ENCODE measurements at regions not wholly inside any gene's neighbourhood (a gene's known extent, or its start where the extent isn't known, plus 50 kb on each side); places are given as distances from the start of the nearest gene placed in this dataset.

DNA sequence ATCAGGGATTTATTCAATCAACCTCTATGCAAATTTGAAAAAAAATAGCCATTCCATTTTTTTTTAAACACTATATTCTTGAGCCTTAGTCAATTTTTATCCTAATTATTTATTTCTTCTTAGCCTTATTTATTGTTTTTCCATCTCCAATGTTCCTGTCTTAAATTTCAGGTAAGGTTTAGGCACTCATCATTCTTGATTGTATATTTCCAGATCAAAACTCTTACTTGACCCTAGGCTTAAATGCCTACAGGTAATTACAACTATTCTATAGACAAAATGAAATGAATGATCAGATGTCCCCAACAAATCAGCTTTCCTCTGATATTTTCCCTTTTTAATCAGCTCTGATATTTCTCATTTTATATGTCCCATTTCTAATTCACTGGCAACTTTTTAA lies 402.6 kb upstream of the EPHA7 start:
- no peaks in the 10 kb centered on the region for H3K36me3 ChIP-seq
- H3K27ac ChIP-seq, result no peak overlapping the region
- DNase-seq, result no peak
- no peaks in the 10 kb centered on the region for H3K9me3 ChIP-seq
- intact Hi-C loops (cut with DNase I), result no loop called here
- no peaks in the 10 kb centered on the region for H3K4me1 ChIP-seq
- no peak overlapping the region for H3K4me3 ChIP-seq (replicated peaks in 1 of 3)
- TF ChIP-seq, protein P1, sequence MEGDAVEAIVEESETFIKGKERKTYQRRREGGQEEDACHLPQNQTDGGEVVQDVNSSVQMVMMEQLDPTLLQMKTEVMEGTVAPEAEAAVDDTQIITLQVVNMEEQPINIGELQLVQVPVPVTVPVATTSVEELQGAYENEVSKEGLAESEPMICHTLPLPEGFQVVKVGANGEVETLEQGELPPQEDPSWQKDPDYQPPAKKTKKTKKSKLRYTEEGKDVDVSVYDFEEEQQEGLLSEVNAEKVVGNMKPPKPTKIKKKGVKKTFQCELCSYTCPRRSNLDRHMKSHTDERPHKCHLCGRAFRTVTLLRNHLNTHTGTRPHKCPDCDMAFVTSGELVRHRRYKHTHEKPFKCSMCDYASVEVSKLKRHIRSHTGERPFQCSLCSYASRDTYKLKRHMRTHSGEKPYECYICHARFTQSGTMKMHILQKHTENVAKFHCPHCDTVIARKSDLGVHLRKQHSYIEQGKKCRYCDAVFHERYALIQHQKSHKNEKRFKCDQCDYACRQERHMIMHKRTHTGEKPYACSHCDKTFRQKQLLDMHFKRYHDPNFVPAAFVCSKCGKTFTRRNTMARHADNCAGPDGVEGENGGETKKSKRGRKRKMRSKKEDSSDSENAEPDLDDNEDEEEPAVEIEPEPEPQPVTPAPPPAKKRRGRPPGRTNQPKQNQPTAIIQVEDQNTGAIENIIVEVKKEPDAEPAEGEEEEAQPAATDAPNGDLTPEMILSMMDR (IDR thresholded peaks at IDR 0.05), result no peak
- TF ChIP-seq POLR2A (IDR thresholded peaks at IDR 0.05), result no peak
- H3K27me3 ChIP-seq, result no peaks in the 10 kb centered on the region

DNA sequence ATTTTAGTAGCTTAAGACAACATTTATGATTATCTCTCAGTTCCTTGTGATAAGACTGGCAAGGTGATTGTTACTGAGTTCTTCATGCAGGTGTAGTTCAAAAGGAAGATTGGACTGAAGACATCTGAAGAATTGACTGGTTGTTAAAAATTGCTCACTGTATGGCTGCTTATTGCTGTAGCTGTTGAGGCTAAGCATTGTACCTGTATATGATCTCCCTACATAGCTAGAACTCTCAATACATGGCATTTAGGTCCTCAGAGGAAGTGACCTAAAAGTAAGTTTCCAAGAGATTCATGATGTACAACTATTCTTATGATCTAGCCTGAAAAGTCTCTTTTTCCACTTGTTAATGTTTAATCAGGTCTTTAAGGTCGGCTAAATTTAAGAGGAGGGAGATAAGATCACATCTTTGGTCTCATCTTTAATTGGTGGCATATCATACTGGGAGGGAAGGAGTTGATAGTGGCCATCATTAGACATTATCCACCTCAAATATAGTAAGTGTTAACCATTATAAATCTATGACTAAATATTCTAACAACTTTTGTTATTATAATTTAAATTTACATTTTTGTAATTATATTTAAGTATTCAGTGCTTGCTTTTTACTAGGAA lies 401.2 kb upstream of the EPHA7 start:
- WGBS, 2 donors, result 69 to 76% methylated on average over 1 of the region's 1 CpG

DNA sequence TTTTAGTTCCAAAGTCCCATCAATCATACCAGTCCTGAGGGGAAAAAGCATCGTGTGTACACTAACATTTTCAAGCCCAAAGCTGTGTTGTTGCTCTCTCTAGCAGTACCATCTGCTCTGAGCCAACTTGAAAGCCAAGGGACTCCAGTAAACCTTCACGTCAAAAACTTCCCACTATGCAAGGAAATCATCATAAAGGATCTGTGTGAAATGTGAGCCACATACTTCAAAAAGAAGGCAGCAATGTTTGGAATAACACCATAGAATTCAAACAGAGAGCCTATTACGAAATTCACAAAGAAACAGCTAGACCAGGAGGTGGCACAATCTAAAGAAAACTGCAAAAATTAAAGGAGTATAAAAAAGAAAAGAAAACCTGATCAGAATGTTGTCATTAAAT lies 399.8 kb upstream of the EPHA7 start:
- H3K27ac ChIP-seq, result no peak overlapping the region
- no peak overlapping the region for H3K4me3 ChIP-seq (replicated peaks in 1 of 3)
- H3K9me3 ChIP-seq, result no peaks in the 10 kb centered on the region
- TF ChIP-seq POLR2A (IDR thresholded peaks at IDR 0.05), result no peak
- TF ChIP-seq, protein P1 (IDR thresholded peaks at IDR 0.05), result no peak
- H3K36me3 ChIP-seq, result no peaks in the 10 kb centered on the region
- H3K4me1 ChIP-seq, result no peaks in the 10 kb centered on the region
- no peak for DNase-seq
- 10 to 23% methylated on average over 3 of the region's 3 CpGs for WGBS, 2 donors
- intact Hi-C loops (cut with DNase I), result no loop called here
- H3K27me3 ChIP-seq, result no peaks in the 10 kb centered on the region

More for the DNA sequence above, 401.2 kb upstream of the EPHA7 start:
- Histone ChIP-seq H3K4me3 (replicated peaks in 1 of 3) (no peak overlapping the region), H3K9me3 (no peaks in the 10 kb centered on the region), H3K4me1 (no peaks in the 10 kb centered on the region), H3K27me3 (no peaks in the 10 kb centered on the region), H3K36me3 (no peaks in the 10 kb centered on the region), H3K27ac (no peak overlapping the region)
- intact Hi-C loops (cut with DNase I), result no loop called here
- TF ChIP-seq, protein P1 (IDR thresholded peaks at IDR 0.05), result no peak
- no peak for TF ChIP-seq POLR2A (IDR thresholded peaks at IDR 0.05)
- DNase-seq, result no peak

DNA sequence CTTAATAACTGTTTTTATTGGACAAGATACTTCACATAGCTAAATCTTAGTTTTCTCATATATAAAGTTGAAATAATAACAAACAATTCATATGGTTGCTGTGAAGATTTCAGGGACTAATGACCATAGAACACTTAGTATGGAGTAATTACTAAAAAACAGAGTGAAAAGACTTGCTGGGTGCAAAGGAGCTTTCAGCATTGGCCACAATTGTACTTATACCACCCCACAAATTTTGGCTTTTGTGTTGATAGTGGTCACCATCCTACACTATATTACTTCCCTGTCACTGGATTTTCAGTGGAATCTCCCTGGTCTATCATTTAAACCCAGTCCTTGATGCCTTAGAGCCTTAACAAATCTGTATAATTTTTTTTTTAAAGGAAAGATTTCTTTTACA lies 398.6 kb upstream of the EPHA7 start:
- intact Hi-C loops (cut with DNase I), result no loop called here

More for the DNA sequence above, 398.6 kb upstream of the EPHA7 start:
- H3K36me3 ChIP-seq, result no peaks in the 10 kb centered on the region
- TF ChIP-seq, protein P1 (IDR thresholded peaks at IDR 0.05), result no peak
- no peak for TF ChIP-seq POLR2A (IDR thresholded peaks at IDR 0.05)
- H3K27ac ChIP-seq, result no peak overlapping the region
- H3K4me1 ChIP-seq, result no peaks in the 10 kb centered on the region
- no peak overlapping the region for H3K4me3 ChIP-seq (replicated peaks in 1 of 3)
- peaks cover 1% of the 10 kb centered on the region for H3K9me3 ChIP-seq
- DNase-seq, result no peak
- no peaks in the 10 kb centered on the region for H3K27me3 ChIP-seq

Measured in thyroid gland (tissue), 4 donors.